HPDE6-E6E7 (cell line): ENCODE measurements at regions not wholly inside any gene's neighbourhood (a gene's known extent, or its start where the extent isn't known, plus 50 kb on each side); places are given as distances from the start of the nearest gene placed in this dataset.

ENCODE experiments used
- DNase-seq: peaks from one replicate; pipeline ENCODE4 v3.0.0; 2011; ENCODE audit warnings: missing footprints; ENCODE audit errors: extremely low spot score

GRCh38 chr9:84174486-84174885 lies 166.1 kb downstream of the SLC28A3 start:
- DNase-seq, result no peak

- no peak for DNase-seq
These were observed 163.2 kb downstream of the SLC28A3 start for GRCh38 chr9:84177407-84177806.

DNA sequence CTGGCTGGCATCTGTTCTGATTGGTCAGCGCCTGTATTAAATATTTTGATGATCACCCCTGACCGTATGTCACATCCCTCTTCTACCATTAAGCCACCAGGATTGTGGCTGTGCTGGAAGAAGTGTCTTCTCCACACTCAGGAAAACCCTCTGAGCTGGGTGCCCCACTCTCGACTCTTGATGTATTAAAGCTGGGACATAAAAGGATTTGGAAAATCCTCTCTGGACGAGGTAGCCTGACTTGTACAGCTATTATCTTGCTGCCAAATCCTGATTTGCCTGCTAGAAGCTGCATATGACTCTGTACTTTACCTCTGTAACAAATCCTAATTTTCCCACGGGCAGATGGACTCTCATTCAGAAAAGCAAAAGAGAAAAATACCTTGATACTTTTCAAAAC lies 161.0 kb downstream of the SLC28A3 start:
- DNase-seq, result no peak

- DNase-seq, result no peak
These were observed 153.5 kb downstream of the SLC28A3 start for GRCh38 chr9:84187090-84187489.

- DNase-seq, result no peak
These were observed 150.7 kb downstream of the SLC28A3 start for GRCh38 chr9:84189904-84190303.

- no peak for DNase-seq
These were observed 150.1 kb downstream of the SLC28A3 start for GRCh38 chr9:84190411-84190810.

DNA sequence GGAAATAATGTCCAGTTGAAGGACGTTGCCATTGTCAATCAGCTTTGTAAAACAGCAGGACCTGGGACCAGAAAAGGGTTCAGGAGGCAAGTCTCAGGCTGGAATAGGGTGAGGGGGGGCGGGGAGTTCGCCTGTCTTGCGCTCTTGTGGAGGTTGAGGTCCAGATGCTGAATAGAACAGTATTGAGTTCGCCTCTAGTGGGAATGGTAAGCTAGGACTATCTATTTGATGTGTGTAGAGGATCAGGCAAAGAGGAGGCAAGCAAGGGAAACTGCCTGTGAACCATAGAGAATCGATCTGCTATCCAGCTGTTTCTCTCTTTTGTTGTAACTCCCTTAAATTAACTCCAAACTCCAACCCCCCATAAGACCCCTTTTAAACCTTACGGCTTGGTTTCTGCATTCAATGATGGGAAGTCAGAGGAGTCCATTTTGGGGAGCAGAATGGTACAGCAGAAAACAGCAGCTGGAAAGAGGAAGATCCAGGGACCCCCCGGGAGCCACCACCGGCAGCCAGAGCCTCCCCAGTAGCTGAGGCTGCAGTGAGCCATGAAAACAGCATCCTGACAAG lies 133.7 kb downstream of the SLC28A3 start:
- DNase-seq, result no peak

DNA sequence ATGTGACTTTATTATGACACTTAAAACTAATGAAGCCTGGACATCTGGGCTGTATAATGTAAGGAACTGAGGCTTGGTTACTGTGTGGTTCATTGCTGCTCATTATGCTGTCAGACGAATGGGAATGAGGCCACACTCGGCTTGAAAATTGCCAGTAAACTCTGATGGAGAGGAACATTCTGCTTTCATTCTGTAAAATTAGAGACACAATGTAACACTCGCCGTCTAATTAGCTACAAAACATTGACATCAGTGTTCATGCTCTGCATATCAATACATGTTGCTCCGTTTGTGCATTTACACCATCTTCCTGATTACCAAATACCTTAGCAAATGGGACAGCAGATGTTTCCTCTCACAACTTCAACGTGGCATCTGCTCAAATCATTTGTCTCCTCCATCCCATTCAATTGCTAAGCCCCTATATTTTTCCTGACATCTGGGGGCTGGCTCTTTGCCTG lies 133.0 kb downstream of the SLC28A3 start:
- DNase-seq, result no peak

DNA sequence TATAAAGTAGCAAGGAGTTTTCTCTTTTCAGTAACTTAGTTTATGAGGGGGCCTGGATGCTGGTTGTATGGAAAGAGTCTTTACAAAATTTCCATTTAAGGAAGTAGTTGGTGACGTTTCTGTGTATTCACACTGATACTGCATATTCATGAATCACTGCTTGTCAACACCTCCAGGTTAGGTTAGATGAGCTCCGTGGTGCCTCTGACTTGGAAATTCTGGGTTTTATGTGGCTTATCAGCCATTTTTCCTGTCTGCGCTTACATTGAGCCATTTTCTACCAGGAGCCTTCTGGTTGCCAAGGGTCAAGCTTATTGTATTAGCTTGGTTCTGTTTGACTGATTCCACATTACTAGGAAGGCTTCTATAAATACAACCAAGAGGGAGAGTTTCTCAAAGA lies 128.3 kb downstream of the SLC28A3 start:
- no peak for DNase-seq

- DNase-seq, result peak; percentile 34
These were observed 127.6 kb downstream of the SLC28A3 start for GRCh38 chr9:84212982-84213381.

DNA sequence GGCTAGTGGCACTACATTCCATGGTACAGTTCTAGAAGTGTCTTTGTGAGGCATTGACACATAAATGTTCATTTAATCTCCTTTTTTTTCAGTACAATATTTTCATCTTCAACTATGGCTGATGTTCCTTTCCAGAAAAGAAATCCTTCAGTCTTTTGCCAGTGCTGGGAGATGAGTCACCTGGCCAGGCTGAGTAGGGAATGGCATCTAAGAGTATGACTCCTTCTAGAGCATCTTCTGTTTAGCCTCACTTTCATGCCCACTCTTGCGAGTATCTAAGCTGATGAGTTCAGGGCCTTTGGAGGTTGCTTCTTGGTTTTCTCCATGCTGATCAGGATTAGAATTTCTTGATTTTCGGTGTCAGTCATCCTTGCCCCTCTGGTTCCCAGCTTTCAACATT lies 124.4 kb downstream of the SLC28A3 start:
- DNase-seq, result no peak

DNA sequence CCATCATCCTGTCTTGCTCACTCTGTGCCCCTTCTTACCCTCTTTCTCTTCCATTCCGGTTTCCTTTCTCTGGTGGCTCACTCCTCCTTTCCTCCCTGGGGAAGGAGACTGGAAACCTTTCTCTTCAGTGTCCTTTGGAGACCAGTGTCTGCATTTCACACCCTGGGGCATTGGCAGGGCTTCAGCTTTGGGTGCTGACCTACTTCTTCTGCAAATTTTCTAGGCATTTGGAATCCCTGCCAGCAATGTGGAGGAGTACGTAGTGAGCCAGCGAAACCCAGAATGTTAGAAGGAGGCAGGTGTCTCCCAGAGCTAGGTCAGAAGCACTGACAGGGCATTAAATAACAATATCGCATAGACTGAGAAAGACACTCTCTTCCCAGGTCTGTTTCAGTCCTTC lies 122.2 kb downstream of the SLC28A3 start:
- no peak for DNase-seq

DNA sequence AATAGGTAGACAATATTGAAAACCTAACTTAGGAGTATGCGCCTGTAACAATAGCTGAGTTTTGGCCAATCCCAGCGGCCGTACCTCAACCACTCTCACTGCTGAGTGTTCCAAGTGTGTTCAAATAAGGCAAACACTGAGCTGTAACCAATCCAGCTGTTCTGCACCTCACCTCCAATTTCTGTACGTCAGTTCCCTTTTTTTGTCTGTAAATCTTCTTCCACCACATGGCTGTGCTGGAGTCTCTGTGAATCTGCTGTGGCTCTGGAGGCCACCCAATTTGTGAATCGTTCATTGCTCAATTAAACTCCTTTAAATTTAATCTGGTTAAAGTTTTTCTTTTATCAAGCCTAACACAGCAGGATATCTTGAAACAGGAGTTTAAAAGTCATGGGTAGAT lies 116.3 kb downstream of the SLC28A3 start:
- no peak for DNase-seq
